Stimulated activated CD4-positive, alpha-beta T cell treated with anti-CD3 and anti-CD28 coated beads, Interleukin-15, amount 100 ng/mL, for 1 hour (primary cell): ENCODE measurements at regions not wholly inside any gene's neighbourhood (a gene's known extent, or its start where the extent isn't known, plus 50 kb on each side); places are given as distances from the start of the nearest gene placed in this dataset.

Experiments
- DNase-seq, 2 donors: peaks; one replicate each; pipeline ENCODE4 v3.0.0-alpha.2; 2020; ENCODE audit warnings: low read depth in 1 of 2, low spot score in 1 of 2

- DNase-seq: no peak
Observed at GRCh38 chr14:98571104-98571503, 700.9 kb downstream of the BCL11B start.

GRCh38 chr14:98573082-98573481 lies 698.9 kb downstream of the BCL11B start:
- DNase-seq: no peak

GRCh38 chr14:98576463-98576862 lies 695.5 kb downstream of the BCL11B start:
- no peak for DNase-seq

- no peak for DNase-seq
Observed at GRCh38 chr14:98578204-98578603, 693.8 kb downstream of the BCL11B start.

- DNase-seq: no peak
Observed at GRCh38 chr14:98579140-98579539, 692.9 kb downstream of the BCL11B start.

GRCh38 chr14:98580131-98580678 lies 691.8 kb downstream of the BCL11B start:
- DNase-seq: no peak

- DNase-seq: no peak
Observed at GRCh38 chr14:98582276-98582675, 689.7 kb downstream of the BCL11B start.

- DNase-seq: no peak
Observed at GRCh38 chr14:98591161-98591560, 680.8 kb downstream of the BCL11B start.

GRCh38 chr14:98592611-98593170 lies 679.3 kb downstream of the BCL11B start:
- DNase-seq: no peak

GRCh38 chr14:98593361-98593761 lies 678.6 kb downstream of the BCL11B start:
- DNase-seq: no peak

- DNase-seq: no peak
Observed at GRCh38 chr14:98594156-98594555, 677.8 kb downstream of the BCL11B start.

- DNase-seq: no peak
Observed at GRCh38 chr14:98598576-98598975, 673.4 kb downstream of the BCL11B start.

GRCh38 chr14:98599082-98599481 lies 672.9 kb downstream of the BCL11B start:
- no peak for DNase-seq

GRCh38 chr14:98602983-98603382 lies 669.0 kb downstream of the BCL11B start:
- DNase-seq: no peak

GRCh38 chr14:98605043-98605442 lies 667.0 kb downstream of the BCL11B start:
- DNase-seq: no peak

GRCh38 chr14:98606041-98606640 lies 665.9 kb downstream of the BCL11B start:
- DNase-seq: no peak

- no peak for DNase-seq
Observed at GRCh38 chr14:98606816-98607215, 665.2 kb downstream of the BCL11B start.

GRCh38 chr14:98607341-98607910 lies 664.6 kb downstream of the BCL11B start:
- no peak for DNase-seq

GRCh38 chr14:98608071-98609060 lies 663.6 kb downstream of the BCL11B start:
- DNase-seq: no peak

GRCh38 chr14:98612434-98613200 lies 659.4 kb downstream of the BCL11B start:
- DNase-seq: no peak

- no peak for DNase-seq
Observed at GRCh38 chr14:98614741-98615140, 657.3 kb downstream of the BCL11B start.
